Activated CD4-positive, alpha-beta T cell treated with anti-CD3 and anti-CD28 coated beads, Interleukin-2, amount 50 U/mL, for 24 hours (primary cell): ENCODE measurements at regions not wholly inside any gene's neighbourhood (a gene's known extent, or its start where the extent isn't known, plus 50 kb on each side); places are given as distances from the start of the nearest gene placed in this dataset.
"Not testable (repeated sequence)": the region's sequence is repeated elsewhere in the genome, so short reads cannot be mapped to it uniquely, and the experiment has no call there.

ENCODE experiments used
- DNase-seq, 2 donors: peaks; one replicate each; pipeline ENCODE4 v3.0.0-alpha.2; 2020; ENCODE audit warnings: low read depth in 1 of 2, low spot score in 1 of 2

GRCh38 chr3:135549928-135550494 is 415.5 kb upstream of the PPP2R3A start:
- no peak for DNase-seq

GRCh38 chr3:135556174-135556573 is 409.4 kb upstream of the PPP2R3A start:
- DNase-seq: no peak

DNA sequence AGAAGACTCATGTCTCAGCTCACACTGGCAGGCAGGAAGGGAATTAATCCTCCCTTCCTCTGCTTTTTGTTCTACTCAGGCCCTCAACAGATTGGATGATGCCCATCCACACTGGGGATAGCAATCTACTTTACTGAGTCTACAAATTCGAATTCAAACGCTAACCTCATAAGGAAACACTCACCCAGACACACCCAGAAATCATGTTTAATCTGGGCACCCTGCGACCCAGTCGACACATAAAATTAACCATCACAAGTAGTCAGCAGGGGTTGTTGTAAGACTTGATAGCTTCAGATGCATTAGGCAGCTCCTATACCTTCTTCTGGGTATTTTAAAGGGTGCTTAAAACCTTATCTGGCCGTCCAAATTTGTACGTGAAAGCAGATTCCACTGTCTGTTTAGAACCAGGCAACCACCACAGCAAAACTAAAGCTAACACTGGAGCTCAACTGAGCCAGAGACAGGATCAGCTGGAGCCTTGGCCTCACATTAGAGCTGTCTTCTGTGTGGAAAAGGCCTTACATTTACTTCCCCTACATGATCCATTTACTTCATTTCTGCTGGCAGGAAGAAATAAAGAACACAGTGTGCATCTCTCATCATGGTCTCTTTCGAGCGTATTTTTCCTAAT is 407.3 kb upstream of the PPP2R3A start:
- DNase-seq: no peak

- no peak for DNase-seq
Observed at GRCh38 chr3:135558906-135559305, 406.6 kb upstream of the PPP2R3A start.

GRCh38 chr3:135559802-135560201 is 405.7 kb upstream of the PPP2R3A start:
- DNase-seq: no peak

DNA sequence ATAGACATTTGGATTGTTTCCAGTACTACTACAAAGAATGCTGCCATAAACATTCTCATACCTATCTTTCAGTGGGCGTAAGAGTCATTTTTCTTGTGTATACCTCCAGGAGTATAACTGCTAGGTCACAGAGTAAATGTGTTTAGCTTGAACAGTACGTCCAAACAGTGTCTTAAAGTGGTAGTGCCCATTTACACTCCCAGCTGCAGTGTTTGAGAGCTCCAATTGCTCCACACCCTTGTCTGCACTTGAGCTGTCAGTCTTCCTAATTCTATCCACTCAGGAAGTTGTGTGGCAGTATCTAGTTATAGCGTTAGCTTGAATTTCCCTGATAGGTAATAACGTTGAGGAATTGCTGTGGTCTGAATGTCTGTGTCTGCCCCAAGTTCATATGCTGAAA is 404.7 kb upstream of the PPP2R3A start:
- no peak for DNase-seq

GRCh38 chr3:135564696-135565095 is 400.8 kb upstream of the PPP2R3A start:
- no peak for DNase-seq

GRCh38 chr3:135565546-135565945 is 400.0 kb upstream of the PPP2R3A start:
- DNase-seq: no peak

- DNase-seq: no peak
Observed at GRCh38 chr3:135567223-135567622, 398.3 kb upstream of the PPP2R3A start.

- DNase-seq: no peak
Observed at GRCh38 chr3:135576751-135577150, 388.8 kb upstream of the PPP2R3A start.

DNA sequence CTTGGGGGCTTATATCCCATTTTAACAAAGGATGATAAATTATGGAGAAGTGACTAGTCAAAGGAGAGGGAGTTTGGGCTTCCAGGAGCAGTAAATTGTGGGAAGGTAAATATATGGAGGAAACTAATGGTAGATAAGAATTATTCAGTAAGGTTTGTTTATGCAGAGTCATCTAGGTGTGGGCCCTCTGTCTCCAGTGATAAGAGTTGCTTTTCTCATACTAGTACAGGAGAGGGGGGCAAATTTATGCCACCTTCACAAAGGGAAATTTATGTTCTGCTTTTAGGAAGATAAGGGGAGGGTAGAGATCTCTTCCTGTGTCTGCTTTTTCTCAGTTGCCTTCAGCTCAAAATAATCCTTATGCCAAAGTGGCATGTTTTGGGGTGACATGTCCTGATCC is 383.7 kb upstream of the PPP2R3A start:
- DNase-seq: no peak

- no peak for DNase-seq
Observed at GRCh38 chr3:135582800-135583199, 382.7 kb upstream of the PPP2R3A start.

DNA sequence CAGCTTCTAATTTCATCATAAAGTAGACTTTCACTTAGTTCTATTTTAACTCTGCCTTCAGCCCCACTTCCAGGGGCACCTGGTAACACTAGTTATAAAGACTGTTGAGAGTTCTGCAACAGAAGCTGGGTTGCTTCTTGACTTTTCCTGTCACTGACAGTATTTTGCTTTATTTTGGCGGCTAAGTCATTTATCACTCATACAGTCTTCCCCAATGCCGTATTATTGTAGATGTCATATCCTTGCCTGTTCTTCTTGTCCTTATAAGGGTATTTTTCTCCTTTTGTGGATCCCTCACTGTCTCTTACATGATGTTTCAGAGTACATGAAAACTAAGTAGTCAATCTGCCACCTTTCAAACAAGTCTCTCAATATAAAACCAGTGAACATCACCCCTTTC is 369.0 kb upstream of the PPP2R3A start:
- no peak for DNase-seq

DNA sequence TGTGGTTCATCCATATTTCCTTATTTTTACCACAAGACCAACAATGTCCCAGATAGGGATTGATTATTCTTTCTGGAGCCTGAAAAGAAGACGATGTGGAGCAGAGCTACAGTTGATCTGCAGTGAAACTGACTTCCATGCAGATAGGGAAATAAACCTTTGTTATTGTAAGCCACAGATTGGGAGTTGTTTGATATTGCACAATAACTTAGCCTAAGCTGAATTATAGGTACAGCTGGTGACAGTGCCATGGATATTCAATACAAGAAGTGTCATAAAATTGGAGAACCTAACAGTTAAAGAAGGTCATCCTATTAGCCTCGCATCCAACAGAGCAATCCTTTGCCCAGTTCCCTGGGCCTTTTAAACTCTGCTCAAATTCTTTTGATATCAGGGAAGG is 367.7 kb upstream of the PPP2R3A start:
- DNase-seq: no peak

DNA sequence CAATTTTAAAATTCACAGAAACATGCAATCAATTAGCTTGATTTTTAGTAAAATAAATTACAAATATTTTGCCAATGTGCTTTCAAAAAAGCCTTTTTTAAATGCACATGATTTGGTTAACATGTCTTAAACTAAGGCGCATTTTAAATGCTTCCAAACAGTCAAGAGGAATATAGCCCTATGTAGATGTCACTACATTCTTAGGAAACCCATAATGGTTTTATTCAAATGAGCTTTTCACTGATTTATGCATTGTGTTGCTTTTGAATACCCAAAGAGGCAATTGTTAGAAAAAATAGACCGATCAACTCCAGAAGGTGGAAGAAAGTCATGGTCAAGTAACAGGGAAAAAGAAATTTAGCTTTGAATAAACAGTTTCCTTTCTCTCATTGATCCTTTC is 366.9 kb upstream of the PPP2R3A start:
- DNase-seq: no peak

- DNase-seq: not testable (repeated sequence)
Observed at GRCh38 chr3:135604512-135604911, 361.0 kb upstream of the PPP2R3A start.

GRCh38 chr3:135618123-135618522 is 347.4 kb upstream of the PPP2R3A start:
- DNase-seq: no peak

- DNase-seq: no peak
Observed at GRCh38 chr3:135621184-135621920, 344.2 kb upstream of the PPP2R3A start.

DNA sequence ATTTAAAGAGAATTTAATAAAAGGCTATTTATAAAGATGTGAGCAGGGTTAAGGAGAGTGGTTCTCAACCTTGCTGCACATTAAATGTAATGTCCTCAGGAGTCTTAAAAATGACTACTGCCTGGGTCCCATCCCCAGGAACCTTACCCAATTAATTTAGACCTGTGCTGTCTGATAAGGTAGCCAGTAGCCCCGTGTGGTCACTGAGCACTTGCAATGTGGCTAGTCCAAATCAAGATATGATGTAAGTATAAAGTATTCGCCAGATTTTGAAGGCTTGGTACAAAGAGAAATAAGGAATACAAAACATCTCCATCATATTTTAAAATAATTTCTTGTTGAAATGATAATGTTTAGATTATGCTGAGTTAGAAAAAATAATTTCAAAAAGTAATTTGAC is 343.3 kb upstream of the PPP2R3A start:
- no peak for DNase-seq

- DNase-seq: no peak
Observed at GRCh38 chr3:135622656-135623055, 342.9 kb upstream of the PPP2R3A start.

DNA sequence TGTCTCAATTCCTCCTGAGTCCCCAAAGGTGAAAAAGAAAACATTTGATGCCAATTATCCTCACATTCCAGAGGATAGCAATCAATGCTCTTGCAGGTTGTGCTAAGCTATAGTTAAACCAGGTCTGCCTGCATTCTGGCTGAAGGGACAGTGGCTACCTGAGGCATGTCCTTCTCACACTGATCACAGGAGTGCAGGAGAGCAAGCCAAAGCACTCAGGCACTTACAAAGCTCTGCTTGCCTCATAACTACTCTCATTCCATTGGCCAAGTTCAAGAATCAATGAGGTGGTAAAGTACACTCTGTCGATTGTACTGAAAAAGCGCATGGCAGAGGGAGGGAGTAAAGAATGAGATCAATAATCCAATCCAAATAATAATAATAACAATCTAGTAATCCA is 342.0 kb upstream of the PPP2R3A start:
- no peak for DNase-seq

GRCh38 chr3:135627057-135627456 is 338.5 kb upstream of the PPP2R3A start:
- no peak for DNase-seq
